ELR (cell line): ENCODE measurements at regions not wholly inside any gene's neighbourhood (a gene's known extent, or its start where the extent isn't known, plus 50 kb on each side); places are given as distances from the start of the nearest gene placed in this dataset.
A peak's percentile ranks its signal among the peaks of the same experiment; 100 is the strongest.

ENCODE experiments used
- DNase-seq: peaks from one replicate; pipeline ENCODE4 v3.0.0-alpha.2; 2015; ENCODE audit warnings: low read depth

- no peak for DNase-seq
These were observed 172.3 kb upstream of the TSC22D1 start for GRCh38 chr13:44748439-44748838.

GRCh38 chr13:44747179-44747578 is 171.0 kb upstream of the TSC22D1 start:
- DNase-seq: no peak

DNA sequence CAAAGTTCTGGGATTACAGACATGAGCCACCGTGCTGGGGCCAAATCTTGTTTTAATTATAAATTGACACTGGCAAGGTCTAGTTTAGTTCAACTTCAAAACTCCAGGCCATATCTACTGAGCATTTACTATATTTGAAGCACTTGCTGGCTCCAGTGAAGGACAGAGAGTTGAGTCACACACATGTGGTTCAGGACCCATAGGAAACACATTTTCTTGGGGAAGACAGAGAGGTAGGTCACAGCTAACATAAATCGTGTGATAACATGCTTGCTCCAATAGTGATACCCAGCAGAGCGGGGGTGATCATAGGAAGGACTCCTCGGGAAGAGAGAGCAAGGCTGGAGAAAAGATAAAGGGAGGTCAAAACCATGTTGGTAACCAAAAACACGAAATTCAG is 170.6 kb upstream of the TSC22D1 start:
- peak; percentile 17 for DNase-seq

- DNase-seq: no peak
These were observed 168.9 kb upstream of the TSC22D1 start for GRCh38 chr13:44744880-44745633.

- no peak for DNase-seq
These were observed 163.4 kb upstream of the TSC22D1 start for GRCh38 chr13:44739539-44739938.

DNA sequence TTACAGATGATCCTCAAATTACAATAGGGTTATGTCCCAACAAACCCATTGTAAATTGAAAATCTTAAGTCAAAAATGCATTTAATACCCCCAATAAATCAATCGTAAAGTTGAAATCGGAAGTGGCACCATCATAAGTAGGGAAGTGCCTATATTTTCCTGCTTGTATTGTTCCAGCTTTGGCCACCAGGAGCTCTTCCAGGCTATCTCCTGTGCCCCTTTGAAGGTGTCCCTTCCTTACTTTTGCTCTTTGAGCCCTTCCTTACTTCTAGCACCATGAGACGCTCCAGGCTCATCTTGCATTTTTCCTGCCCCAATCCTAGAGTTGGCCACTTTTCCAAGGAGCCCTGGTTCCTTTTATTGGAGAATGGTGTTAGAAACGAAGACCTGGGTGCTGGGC is 163.0 kb upstream of the TSC22D1 start:
- DNase-seq: no peak

DNA sequence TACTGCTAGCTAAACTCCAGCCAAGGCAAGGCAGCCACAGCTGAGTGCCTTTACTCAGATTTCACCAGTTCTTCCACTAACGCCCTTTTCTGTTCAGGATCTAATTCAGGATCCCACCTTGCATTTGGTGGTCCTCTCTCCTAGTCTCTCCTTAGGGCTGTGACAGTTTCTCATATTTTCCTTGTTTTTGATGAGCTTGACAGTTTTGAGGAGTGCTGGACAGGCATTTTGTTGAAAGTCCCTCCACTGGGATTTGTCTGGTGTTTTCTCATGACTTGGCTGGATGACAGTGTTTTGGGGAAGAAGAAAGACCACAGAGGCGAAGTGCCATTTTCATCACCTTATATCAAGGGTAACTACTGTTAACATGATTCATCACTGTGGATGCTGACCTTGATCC is 162.3 kb upstream of the TSC22D1 start:
- no peak for DNase-seq

- DNase-seq: no peak
These were observed 159.7 kb upstream of the TSC22D1 start for GRCh38 chr13:44735806-44736205.

DNA sequence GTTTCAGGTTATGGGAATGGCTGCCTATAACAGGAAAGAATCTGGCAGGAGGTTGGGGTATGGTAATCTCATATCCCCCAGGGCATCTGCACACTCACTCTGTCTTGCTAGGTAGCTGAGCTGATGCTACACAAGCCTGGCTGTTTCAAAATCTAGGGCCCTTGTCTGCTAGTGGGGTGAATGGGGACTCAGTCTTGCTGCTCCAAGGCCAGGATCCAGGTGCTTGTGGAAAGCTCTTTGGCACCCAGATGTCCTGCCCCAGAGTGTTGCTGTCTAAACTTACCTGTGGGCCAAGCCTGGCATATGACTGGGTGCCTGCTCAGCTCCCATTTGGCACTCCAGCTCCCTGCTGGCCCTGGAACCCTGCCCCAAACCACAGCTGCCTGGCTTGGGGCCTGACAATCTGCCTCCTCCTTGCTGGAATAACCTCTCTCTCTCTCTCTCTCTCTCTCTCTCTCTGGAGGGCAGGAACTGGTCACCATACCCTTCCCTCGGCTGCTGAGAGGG is 158.1 kb upstream of the TSC22D1 start:
- DNase-seq: peak; percentile 39

- DNase-seq: no peak
These were observed 156.5 kb upstream of the TSC22D1 start for GRCh38 chr13:44732503-44733098.

GRCh38 chr13:44730851-44731250 is 154.7 kb upstream of the TSC22D1 start:
- DNase-seq: no peak

DNA sequence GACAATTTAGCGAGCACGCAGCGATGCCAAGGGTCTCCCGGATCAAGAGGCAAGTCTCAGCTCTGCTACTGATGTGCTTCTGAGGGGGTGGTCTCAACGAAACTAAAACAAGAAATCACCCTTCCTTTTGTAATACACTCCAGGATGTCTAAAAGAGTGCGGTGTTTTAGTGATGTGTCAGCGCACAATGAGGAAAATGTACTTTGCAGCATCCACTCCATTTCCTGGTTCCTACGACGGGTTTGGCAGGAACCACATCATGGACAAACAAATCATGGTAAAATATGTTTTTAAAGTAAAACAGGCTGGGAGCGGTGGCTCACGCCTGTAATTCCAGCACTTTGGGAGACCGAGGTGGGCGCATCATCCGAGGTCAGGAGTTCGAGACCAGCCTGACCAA is 154.0 kb upstream of the TSC22D1 start:
- no peak for DNase-seq

DNA sequence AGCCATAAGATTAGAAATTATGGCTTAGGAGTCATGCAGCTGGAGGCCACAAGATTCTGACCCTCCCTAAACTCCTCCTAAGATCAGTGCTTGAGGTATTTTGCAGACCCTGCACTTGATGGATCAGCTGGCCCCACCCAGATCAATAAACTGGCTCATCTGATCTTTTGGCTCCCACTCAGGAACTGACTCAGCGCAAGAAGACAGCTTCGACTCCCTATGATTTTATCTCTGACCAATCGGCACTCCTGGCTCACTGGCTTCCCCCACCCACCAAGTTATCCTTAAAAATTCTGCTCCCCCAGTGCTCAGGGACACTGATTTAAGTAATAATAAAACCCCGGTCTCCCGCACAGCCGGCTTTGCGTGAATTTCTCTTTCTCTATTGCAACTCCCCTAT is 151.5 kb upstream of the TSC22D1 start:
- peak; percentile 43 for DNase-seq

GRCh38 chr13:44726778-44727177 is 150.6 kb upstream of the TSC22D1 start:
- no peak for DNase-seq

DNA sequence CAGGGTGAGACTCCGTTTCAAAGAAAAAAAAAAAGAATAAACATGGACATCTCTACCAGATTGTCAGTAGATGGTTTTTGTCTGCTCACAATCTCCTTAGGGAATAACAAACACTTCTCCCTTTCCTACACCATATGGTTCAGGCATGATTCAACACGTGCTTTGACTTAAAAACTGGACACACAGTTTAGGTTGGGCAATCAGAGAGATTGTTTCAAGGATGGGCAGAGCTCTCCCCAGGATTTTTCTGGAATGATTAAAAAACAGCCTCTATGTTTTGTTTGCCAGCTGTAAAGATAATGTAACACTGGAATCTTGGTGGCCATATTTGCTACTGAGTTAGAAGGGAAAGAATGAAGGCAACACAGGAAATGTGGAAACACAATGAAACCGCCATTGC is 150.1 kb upstream of the TSC22D1 start:
- peak; percentile 10 for DNase-seq

DNA sequence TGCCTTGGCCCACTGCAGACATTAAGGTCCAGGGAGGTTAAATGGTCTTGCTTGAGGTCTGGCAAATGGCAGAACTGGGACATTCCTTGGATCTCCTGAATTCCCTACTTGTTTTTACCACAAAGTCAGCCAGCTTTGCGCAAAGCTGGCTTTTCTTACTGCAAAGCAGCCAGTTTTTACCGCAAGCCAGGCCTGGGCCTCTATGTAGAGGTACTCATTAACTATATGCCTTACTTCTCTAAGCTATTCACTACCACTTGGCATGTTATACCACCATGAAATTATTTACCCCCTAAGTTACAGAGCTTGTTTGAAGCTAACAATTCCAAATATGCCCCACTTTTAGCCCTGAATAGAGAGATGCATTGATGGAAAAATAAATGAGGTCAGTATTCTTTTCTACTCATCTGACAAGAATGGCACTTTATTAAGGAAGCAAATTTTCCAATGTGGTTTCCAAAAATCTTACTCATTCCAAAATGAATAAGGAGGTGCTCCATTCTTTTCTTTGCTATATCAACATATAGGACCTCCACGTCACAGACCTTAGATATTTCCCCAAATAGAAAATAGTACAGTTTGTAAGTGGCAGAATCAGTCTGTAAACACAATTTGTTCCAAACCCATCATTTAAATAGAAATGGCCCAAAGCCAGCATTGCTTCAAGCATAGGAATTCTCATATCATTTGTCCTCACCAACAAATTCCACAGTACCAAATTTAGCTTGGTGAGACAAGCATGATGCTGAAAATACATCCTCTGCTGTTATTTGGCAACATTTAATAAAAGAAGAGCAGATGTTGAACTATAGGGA is 143.9 kb upstream of the TSC22D1 start:
- peak; percentile 60 for DNase-seq

GRCh38 chr13:44718467-44718866 is 142.3 kb upstream of the TSC22D1 start:
- DNase-seq: no peak

GRCh38 chr13:44715287-44716230 is 139.4 kb upstream of the TSC22D1 start:
- no peak for DNase-seq

DNA sequence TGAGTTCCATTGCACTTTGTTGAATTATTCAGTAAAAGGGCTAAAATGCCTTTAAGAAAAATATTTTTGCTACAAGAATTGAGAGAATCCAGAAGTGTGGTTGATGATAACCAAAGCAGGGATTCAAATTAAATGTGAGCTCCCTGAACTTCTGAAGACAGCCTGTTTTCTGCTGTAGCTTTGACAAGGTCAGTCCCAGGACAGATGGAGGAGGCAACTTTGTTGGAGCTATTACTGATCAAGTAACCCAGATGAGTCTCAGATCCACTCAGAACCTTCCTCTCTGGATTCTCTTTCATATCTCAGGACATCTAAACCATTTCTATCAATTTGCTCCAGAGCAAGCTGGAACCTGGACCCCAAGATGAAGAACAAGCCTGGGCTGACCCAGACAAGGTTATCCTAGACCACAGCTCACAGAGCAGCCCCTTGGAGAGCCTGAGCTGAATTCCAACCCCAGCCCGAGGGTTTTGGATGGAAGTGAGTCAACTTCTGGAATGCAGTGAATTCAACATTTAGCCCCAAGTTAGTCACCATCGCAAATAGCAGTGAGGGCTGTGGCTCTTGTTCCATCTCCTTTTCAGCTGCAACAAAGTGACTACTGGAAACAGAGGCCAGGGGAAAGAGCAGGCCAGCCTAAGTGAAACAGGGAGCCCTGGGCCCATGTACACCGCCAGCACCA is 137.8 kb upstream of the TSC22D1 start:
- peak; percentile 98 for DNase-seq

DNA sequence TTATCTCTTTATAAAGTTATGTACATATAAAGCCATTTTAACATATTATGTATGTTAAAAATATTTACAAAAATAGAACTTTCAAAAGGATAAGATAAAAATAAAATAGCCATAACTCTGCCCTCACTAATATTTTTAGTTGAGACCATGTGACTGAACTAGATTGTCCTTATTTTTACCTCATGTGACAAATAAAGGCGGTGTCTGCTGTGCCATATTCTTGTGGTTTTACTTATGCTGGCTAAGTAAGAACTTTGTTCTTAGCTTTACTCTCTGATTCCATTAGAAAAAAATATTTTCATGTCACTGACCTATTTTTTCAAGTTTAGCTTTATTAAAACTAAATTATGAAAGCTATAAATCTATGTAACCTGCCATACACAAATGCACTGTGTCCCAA is 135.6 kb upstream of the TSC22D1 start:
- no peak for DNase-seq

- DNase-seq: peak; percentile 97
These were observed 134.4 kb upstream of the TSC22D1 start for GRCh38 chr13:44710576-44710975.
